A673 (cell line): ENCODE measurements at regions not wholly inside any gene's neighbourhood (a gene's known extent, or its start where the extent isn't known, plus 50 kb on each side); places are given as distances from the start of the nearest gene placed in this dataset.

Source experiments
- BruUV-seq: library from RNA; stranded (reverse); fragments of 400-500 nt; replicated peaks from 2 replicates; lab custom pipeline; 2021; lab: Mats Ljungman, UMichigan
- CTCF ChIA-PET: fragments of 300-600 bp; sonication (Branson Sonifier 250); formaldehyde crosslinking; loops from one replicate; lab custom pipeline; 2022; ENCODE audit warnings: antibody characterized with exemption; lab: Charles Lee
- POLR2A ChIA-PET: fragments of 300-600 bp; sonication (Branson Sonifier 250); formaldehyde crosslinking; loops from one replicate; lab custom pipeline; 2022; ENCODE audit warnings: antibody characterized with exemption; ENCODE audit not compliant: low non-redundant PET; lab: Charles Lee
- DNase-seq: peaks from one replicate; pipeline ENCODE4 v3.0.0-alpha.2; 2015; ENCODE audit warnings: low spot score
- H3K27ac ChIP-seq: fragments of 200-600 bp; sonication (generic); 2 replicates; pipeline ENCODE4 v1.5.1; 2016; ENCODE audit warnings: mixed run types, low read depth, mild to moderate bottlenecking, mixed read lengths, antibody characterized with exemption, low read length; ENCODE audit not compliant: poor library complexity, severe bottlenecking
- H3K27me3 ChIP-seq: fragments of 200-600 bp; sonication (generic); replicated peaks from 2 replicates; pipeline ENCODE4 v1.6.1; 2017; ENCODE audit warnings: mixed run types, low read depth, mild to moderate bottlenecking, mixed read lengths, antibody characterized with exemption, low read length; ENCODE audit not compliant: insufficient read depth, poor library complexity
- H3K36me3 ChIP-seq: fragments of 200-600 bp; sonication (generic); 2 replicates; pipeline ENCODE4 v1.6.1; 2016; ENCODE audit warnings: mixed run types, mild to moderate bottlenecking, mixed read lengths, antibody characterized with exemption, low read length; ENCODE audit not compliant: insufficient read depth, poor library complexity, severe bottlenecking
- H3K4me1 ChIP-seq: fragments of 200-600 bp; sonication (generic); 2 replicates; pipeline ENCODE4 v1.6.1; 2017; ENCODE audit warnings: mixed run types, mild to moderate bottlenecking, mixed read lengths, antibody characterized with exemption, low read length; ENCODE audit not compliant: insufficient read depth, poor library complexity, severe bottlenecking
- H3K4me3 ChIP-seq: fragments of 200-600 bp; sonication (generic); 2 replicates; pipeline ENCODE4 v1.5.1; 2016; ENCODE audit warnings: low read depth, mixed run types, mild to moderate bottlenecking, mixed read lengths, low read length; ENCODE audit not compliant: poor library complexity, severe bottlenecking
- H3K9me3 ChIP-seq: fragments of 200-600 bp; sonication (generic); 2 replicates; pipeline ENCODE4 v1.6.1; 2016; ENCODE audit warnings: mixed run types, low read depth, mild to moderate bottlenecking, mixed read lengths, antibody characterized with exemption, low read length; ENCODE audit not compliant: poor library complexity, severe bottlenecking
- CTCF ChIP-seq: fragments of 300-800, 200-600 bp; sonication (generic); conservative IDR thresholded peaks from 2 replicates; pipeline ENCODE4 v1.5.1; 2017; ENCODE audit warnings: low read depth, mild to moderate bottlenecking, antibody characterized with exemption, low read length, moderate library complexity, mixed read lengths
- EZH2 ChIP-seq: fragments of 200-600 bp; sonication (generic); IDR thresholded peaks from 2 replicates; pipeline ENCODE4 v1.6.1; 2017; ENCODE audit warnings: borderline replicate concordance, low read depth, mild to moderate bottlenecking, mixed read lengths, antibody characterized with exemption, low read length; ENCODE audit not compliant: poor library complexity, severe bottlenecking
- intact Hi-C: fragments of 100-400 bp; cut with micrococcal nuclease; formaldehyde crosslinking; loops from one replicate; pipeline ENCODE4 v1.10.0; 2022; ENCODE audit not compliant: unreplicated experiment

GRCh38 chr1:56255516-56256152 is 323.7 kb downstream of the PLPP3 start:
- Histone ChIP-seq H3K4me3 (no peak overlapping the region), H3K27ac (no peak overlapping the region), H3K9me3 (no peaks in the 10 kb centered on the region), H3K36me3 (no peaks in the 10 kb centered on the region), H3K4me1 (no peaks in the 10 kb centered on the region), H3K27me3 (no peaks in the 10 kb centered on the region)
- no peak for TF ChIP-seq EZH2
- DNase-seq: no peak
- intact Hi-C loops: no loop called here
- POLR2A ChIA-PET: no interaction called here
- no TSS peak for BruUV-seq
- CTCF ChIA-PET: no interaction called here

- H3K27me3 ChIP-seq: no peaks in the 10 kb centered on the region
- BruUV-seq: no TSS peak
- no peaks in the 10 kb centered on the region for H3K9me3 ChIP-seq
- DNase-seq: no peak
- TF ChIP-seq EZH2: no peak
- TF ChIP-seq CTCF: no peak
- ChIA-PET POLR2A (no interaction called here), CTCF (no interaction called here)
- no peak overlapping the region for H3K27ac ChIP-seq
- no peaks in the 10 kb centered on the region for H3K4me1 ChIP-seq
- H3K4me3 ChIP-seq: no peak overlapping the region
- intact Hi-C loops: no loop called here
- no peaks in the 10 kb centered on the region for H3K36me3 ChIP-seq
Observed at GRCh38 chr1:56254130-56254529, 325.2 kb downstream of the PLPP3 start.

DNA sequence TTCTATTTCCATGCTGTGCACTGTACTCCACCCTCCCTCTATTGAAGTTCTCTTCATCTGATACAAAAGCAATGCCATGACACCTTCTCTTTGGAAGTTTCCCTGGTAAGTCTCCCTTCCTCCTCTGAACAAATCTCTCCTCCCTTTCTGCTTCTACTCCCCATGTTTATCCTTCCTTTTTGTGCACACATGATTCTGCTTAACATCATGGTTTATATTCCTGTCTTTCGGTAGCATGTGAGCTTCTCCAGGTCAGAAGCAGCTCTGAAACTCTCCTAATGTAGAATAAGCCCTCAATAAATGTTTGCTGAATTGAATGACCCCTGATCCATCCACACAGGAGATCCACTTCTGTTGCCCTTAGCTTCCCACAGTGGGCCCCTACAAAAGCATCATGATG is 328.6 kb downstream of the PLPP3 start:
- no peaks in the 10 kb centered on the region for H3K36me3 ChIP-seq
- intact Hi-C loops: no loop called here
- no peak overlapping the region for H3K4me3 ChIP-seq
- DNase-seq: no peak
- H3K27ac ChIP-seq: no peak overlapping the region
- no peaks in the 10 kb centered on the region for H3K4me1 ChIP-seq
- TF ChIP-seq EZH2 (no peak), CTCF (no peak)
- POLR2A ChIA-PET: no interaction called here
- CTCF ChIA-PET: no interaction called here
- H3K27me3 ChIP-seq: no peaks in the 10 kb centered on the region
- no TSS peak for BruUV-seq
- no peaks in the 10 kb centered on the region for H3K9me3 ChIP-seq

GRCh38 chr1:56249234-56249633 is 330.1 kb downstream of the PLPP3 start:
- Histone ChIP-seq H3K36me3 (no peaks in the 10 kb centered on the region), H3K9me3 (no peaks in the 10 kb centered on the region), H3K4me1 (no peaks in the 10 kb centered on the region), H3K4me3 (no peak overlapping the region), H3K27ac (no peak overlapping the region), H3K27me3 (no peaks in the 10 kb centered on the region)
- CTCF ChIA-PET: interaction anchor here (0.6 kb wide), 1 partner anchor 530 kb away, joined by 3 read pairs; no protein-coding TSS in a partner anchor
- DNase-seq: no peak
- intact Hi-C loops: no loop called here
- TF ChIP-seq CTCF (no peak), EZH2 (no peak)
- POLR2A ChIA-PET: no interaction called here
- BruUV-seq: no TSS peak
